ENCODE measurements at regions not wholly inside any gene's neighbourhood (a gene's known extent, or its start where the extent isn't known, plus 50 kb on each side); places are given as distances from the start of the nearest gene placed in this dataset.

DNA sequence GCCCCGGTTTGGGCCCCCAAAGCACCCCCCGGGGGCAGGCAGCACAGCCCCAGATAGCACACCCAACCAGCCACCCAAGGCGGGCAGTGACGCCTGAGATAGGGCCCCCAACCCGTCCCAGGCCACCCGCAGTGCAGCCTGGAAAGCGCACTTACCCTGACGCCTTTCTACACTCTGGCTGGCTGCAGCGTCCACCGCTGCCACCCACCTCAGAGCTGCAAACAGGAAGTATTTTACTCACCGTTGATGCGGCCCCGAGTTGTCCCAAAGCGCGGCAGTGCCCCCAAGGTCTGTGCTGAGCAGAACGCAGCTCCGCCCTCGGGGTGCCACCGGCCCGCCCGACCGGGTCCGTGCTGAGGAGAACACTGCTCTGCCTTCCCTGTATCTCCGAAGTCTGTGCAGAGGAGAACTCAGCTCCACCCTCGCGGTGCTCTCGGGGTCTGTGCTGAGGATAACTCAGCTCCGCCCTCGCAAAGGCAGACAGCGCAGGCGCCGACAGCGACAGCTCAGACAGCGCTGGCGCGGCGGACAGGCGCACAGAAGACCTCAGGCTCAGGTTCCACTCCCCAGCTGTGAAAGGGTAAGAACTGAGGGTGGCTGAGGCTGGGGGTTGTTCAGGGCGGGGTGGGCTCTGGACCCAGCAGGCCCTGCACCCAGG, 786.9 kb downstream of the CDY1 start:
- no peak for DNase-seq (ENCODE audit: low spot score)

DNA sequence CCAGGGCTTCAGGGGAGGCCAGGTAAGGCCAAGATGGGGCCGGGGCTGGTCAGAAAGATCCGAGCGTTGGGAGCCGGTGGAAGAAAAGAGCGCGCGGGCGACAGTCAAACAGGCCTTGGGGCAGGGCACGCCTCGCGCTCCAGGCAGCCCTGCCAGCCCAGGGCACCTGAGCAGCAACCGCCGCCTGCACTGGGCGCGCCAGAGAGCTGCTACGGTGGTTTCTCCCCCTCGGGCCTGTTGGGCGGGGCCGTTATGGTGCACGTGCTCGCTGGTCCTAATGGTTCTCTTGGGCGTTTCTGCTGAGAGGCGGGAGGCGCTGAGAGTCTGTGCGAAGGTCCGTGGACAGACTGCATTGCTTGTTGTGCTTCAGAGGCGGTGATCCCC, 787.4 kb downstream of the CDY1 start:
- DNase-seq (ENCODE audit: low spot score) = no peak
